ENCODE measurements at regions not wholly inside any gene's neighbourhood (a gene's known extent, or its start where the extent isn't known, plus 50 kb on each side); places are given as distances from the start of the nearest gene placed in this dataset.

DNA sequence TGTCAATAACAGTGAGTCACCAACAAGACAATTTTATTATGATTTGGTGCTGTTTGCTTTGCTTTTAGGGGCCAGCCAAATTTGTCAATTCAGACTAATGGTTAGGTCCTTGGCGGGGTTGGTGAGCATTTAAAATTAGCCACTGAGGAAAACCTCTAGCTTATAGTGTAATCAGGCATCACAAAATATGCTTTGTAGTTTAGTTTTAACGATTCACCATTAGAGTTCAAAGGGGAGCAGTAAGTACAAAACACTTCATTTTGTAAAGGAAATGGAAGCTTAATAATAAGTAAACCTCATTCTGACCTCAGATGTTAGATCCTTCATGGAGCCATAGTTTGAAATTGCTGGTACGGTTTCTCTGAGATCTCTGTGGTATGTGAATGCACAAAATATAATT lies 218.4 kb upstream of the GOLIM4 start:
- no peak for TF ChIP-seq EZH2 (IDR thresholded peaks at IDR 0.05; ENCODE audit: borderline replicate concordance, low read depth, low read length, severe bottlenecking)
- TF ChIP-seq CTCF (IDR thresholded peaks at IDR 0.05; ENCODE audit: borderline replicate concordance, extremely low read depth, low read length, poor library complexity, severe bottlenecking): no peak
